ENCODE measurements at regions not wholly inside any gene's neighbourhood (a gene's known extent, or its start where the extent isn't known, plus 50 kb on each side); places are given as distances from the start of the nearest gene placed in this dataset.

DNA sequence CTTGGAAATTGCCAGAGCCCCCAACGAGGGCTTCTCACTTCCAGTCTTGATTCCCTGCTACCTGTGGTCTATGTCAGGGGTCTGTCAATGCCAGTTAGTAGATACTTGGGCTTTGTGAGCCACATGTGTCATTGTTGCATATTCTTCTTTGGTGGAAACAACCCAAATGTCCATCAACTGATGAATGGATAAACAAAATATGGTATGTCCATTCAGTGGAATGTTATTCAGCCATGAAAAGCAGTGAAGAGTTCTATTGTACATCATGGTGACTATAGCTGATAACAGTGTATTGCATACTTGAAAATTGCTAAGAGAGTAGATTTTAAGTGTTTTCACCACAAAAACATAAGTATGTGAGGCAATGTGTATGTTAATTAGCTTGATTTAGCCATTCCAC lies 288.1 kb downstream of the RPLP1 start:
- TF ChIP-seq, protein P1, sequence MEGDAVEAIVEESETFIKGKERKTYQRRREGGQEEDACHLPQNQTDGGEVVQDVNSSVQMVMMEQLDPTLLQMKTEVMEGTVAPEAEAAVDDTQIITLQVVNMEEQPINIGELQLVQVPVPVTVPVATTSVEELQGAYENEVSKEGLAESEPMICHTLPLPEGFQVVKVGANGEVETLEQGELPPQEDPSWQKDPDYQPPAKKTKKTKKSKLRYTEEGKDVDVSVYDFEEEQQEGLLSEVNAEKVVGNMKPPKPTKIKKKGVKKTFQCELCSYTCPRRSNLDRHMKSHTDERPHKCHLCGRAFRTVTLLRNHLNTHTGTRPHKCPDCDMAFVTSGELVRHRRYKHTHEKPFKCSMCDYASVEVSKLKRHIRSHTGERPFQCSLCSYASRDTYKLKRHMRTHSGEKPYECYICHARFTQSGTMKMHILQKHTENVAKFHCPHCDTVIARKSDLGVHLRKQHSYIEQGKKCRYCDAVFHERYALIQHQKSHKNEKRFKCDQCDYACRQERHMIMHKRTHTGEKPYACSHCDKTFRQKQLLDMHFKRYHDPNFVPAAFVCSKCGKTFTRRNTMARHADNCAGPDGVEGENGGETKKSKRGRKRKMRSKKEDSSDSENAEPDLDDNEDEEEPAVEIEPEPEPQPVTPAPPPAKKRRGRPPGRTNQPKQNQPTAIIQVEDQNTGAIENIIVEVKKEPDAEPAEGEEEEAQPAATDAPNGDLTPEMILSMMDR (IDR thresholded peaks at IDR 0.05; ENCODE audit: borderline replicate concordance, extremely low read depth, low read length, poor library complexity, severe bottlenecking), result no peak
- TF ChIP-seq EZH2 (IDR thresholded peaks at IDR 0.05; ENCODE audit: borderline replicate concordance, low read depth, low read length, severe bottlenecking), result no peak
